Endothelial cell (in vitro differentiated cells): ENCODE measurements at regions not wholly inside any gene's neighbourhood (a gene's known extent, or its start where the extent isn't known, plus 50 kb on each side); places are given as distances from the start of the nearest gene placed in this dataset.

Experiments used
- DNase-seq: peaks from one replicate; pipeline ENCODE4 v3.0.0; 2021; ENCODE audit warnings: low spot score
- H3K27ac Mint-ChIP-seq: one replicate; pipeline ENCODE4 v1.8.0; 2021; ENCODE audit warnings: mixed read lengths, inconsistent platforms; ENCODE audit not compliant: unreplicated experiment
- H3K27me3 Mint-ChIP-seq: one replicate; pipeline ENCODE4 v1.8.0; 2021; ENCODE audit warnings: mild to moderate bottlenecking, moderate library complexity, mixed read lengths, inconsistent platforms; ENCODE audit not compliant: unreplicated experiment
- H3K36me3 Mint-ChIP-seq: one replicate; pipeline ENCODE4 v1.8.0; 2021; ENCODE audit warnings: mild to moderate bottlenecking, low read depth, mixed read lengths, inconsistent platforms; ENCODE audit not compliant: unreplicated experiment
- H3K4me1 Mint-ChIP-seq: one replicate; pipeline ENCODE4 v1.8.0; 2021; ENCODE audit warnings: mild to moderate bottlenecking, mixed read lengths, inconsistent platforms; ENCODE audit not compliant: unreplicated experiment
- H3K4me3 Mint-ChIP-seq: one replicate; pipeline ENCODE4 v1.8.0; 2021; ENCODE audit warnings: mild to moderate bottlenecking, mixed read lengths, inconsistent platforms; ENCODE audit not compliant: unreplicated experiment
- H3K9me3 Mint-ChIP-seq: one replicate; pipeline ENCODE4 v1.8.0; 2021; ENCODE audit warnings: mixed read lengths, inconsistent platforms; ENCODE audit not compliant: unreplicated experiment
- CTCF ChIP-seq: fragments of 200-600 bp; sonication (generic); IDR thresholded peaks from one replicate; pipeline ENCODE4 v1.5.0; 2021; ENCODE audit warnings: antibody characterized with exemption; ENCODE audit not compliant: unreplicated experiment

- no peak for TF ChIP-seq CTCF
- no peaks in the 10 kb centered on the region for H3K36me3 Mint-ChIP-seq
- H3K4me1 Mint-ChIP-seq: no peaks in the 10 kb centered on the region
- peaks cover 2% of the 10 kb centered on the region for H3K27me3 Mint-ChIP-seq
- no peak for DNase-seq
- H3K9me3 Mint-ChIP-seq: no peaks in the 10 kb centered on the region
- no peak overlapping the region for H3K27ac Mint-ChIP-seq
- H3K4me3 Mint-ChIP-seq: no peak overlapping the region
Observed at GRCh38 chr13:50344717-50345116, 329.5 kb downstream of the KCNRG start.

DNA sequence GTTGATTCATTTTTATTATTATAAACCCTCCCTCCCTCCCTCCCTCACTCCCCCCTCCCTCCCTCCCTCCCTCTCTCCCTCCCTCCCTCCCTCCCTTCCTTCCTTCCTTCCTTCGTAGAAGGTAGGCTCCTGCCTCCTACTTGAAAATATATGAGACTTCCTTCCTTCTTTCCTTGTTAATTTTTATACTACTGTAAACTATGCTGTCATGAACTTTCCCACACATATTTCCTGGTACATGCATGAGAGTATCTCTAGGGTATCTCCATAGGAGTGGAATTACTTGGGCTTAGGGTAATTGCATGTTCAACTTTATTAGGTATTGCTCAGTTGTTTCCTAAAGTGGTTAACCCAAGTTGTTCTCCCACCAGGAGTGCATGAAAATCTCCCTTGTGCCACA, 330.6 kb downstream of the KCNRG start:
- no peak overlapping the region for H3K27ac Mint-ChIP-seq
- no peaks in the 10 kb centered on the region for H3K9me3 Mint-ChIP-seq
- peaks cover 2% of the 10 kb centered on the region for H3K27me3 Mint-ChIP-seq
- no peaks in the 10 kb centered on the region for H3K36me3 Mint-ChIP-seq
- no peak for TF ChIP-seq CTCF
- no peak for DNase-seq
- no peaks in the 10 kb centered on the region for H3K4me1 Mint-ChIP-seq
- H3K4me3 Mint-ChIP-seq: no peak overlapping the region

- Mint-ChIP-seq H3K4me3 (no peak overlapping the region), H3K4me1 (no peaks in the 10 kb centered on the region), H3K9me3 (no peaks in the 10 kb centered on the region), H3K27me3 (no peaks in the 10 kb centered on the region), H3K27ac (no peak overlapping the region), H3K36me3 (no peaks in the 10 kb centered on the region)
- no peak for TF ChIP-seq CTCF
- no peak for DNase-seq
Observed at GRCh38 chr13:50348371-50348770, 333.1 kb downstream of the KCNRG start.

- Mint-ChIP-seq H3K4me3 (no peak overlapping the region), H3K9me3 (no peaks in the 10 kb centered on the region), H3K27me3 (no peaks in the 10 kb centered on the region), H3K4me1 (no peaks in the 10 kb centered on the region), H3K27ac (no peak overlapping the region), H3K36me3 (no peaks in the 10 kb centered on the region)
- TF ChIP-seq CTCF: no peak
- DNase-seq: no peak
Observed at GRCh38 chr13:50352720-50353480, 337.7 kb downstream of the KCNRG start.

DNA sequence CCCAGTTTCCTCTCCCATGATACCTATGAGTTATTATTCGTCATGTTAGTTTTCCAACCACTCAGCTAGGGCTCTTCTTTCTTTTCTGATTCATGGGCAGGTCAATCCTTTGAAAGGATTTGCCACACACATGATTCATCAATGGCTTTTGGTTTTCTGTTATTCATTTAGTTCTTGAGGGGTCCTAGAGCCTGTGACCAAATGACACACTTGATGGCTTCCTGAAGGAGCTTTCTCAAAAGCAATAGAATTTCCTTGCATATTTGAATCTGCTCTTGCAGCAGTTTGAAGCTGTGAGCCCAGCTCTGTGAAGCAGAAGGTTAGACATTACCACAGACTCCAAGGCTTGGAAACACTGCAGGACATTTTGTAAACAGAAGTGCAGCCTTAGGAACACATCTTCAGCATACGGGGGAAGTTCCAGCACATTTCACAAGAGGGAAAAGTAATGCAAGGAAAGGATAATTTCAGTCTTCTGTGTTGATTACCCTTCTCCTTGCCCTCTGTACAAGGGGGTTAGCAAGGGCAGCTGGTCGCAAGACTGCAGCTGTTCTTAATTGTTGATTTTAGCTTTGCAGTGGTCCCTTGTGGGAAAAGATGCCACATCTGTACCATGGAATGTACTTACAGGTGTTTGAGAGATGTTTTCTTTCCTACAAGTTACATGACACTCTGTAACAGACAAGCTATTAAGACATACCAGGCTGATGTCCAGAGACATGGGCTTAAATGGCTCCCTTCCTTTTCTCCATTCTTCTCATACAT, 338.6 kb downstream of the KCNRG start:
- Mint-ChIP-seq H3K4me1 (no peaks in the 10 kb centered on the region), H3K9me3 (no peaks in the 10 kb centered on the region), H3K36me3 (no peaks in the 10 kb centered on the region), H3K27me3 (no peaks in the 10 kb centered on the region), H3K4me3 (no peak overlapping the region), H3K27ac (no peak overlapping the region)
- TF ChIP-seq CTCF: no peak
- DNase-seq: no peak
